GM19239 (cell line): ENCODE measurements at regions not wholly inside any gene's neighbourhood (a gene's known extent, or its start where the extent isn't known, plus 50 kb on each side); places are given as distances from the start of the nearest gene placed in this dataset.

Source experiments
- DNase-seq: peaks from one replicate; pipeline ENCODE4 v3.0.0; 2011; ENCODE audit warnings: low spot score; ENCODE audit not compliant: insufficient read length
- FAIRE-seq: peaks from 2 replicates; lab custom pipeline; 2011; peaks lifted over from hg19 to GRCh38; lab: Jason Lieb, UNC

DNA sequence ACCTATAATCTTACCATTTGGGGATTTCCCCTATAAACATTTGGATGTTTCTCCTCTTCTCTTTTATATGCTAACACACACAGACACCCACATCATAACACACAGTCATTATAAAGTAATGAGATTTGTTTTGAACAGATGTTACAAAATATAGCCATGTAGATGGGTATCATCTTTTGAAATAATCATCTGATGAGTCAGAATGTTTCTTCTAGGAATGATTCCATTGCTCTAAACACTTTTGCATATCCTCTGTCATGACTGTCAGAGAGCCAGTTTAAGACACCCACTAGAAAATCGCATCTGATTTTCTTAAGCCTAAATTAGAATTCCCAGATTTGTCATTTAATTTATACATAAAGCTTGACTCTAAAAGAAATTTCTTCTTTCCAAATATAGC, 442.6 kb downstream of the CMPK2 start:
- DNase-seq (no peak), FAIRE-seq (no peak)

DNA sequence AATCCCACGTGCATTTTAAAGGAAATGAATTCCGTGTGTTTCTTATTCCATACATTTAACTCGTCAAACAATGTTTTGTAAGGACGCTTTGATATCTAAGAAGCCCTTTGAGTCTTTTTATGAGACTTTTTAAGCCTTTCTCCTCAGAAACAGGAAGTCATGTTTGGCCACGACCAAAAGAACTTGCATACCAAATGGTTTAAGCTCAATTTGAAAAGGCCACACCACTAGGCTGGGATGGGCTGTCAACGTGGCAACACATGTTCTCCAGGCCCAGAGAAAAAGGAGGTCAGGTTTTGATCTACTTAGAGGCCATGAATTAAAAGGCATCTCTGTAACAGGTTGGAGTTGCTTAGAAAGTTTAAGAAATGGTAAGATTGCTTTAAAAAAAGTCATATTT, 441.8 kb downstream of the CMPK2 start:
- FAIRE-seq (no peak), DNase-seq (no peak)

DNA sequence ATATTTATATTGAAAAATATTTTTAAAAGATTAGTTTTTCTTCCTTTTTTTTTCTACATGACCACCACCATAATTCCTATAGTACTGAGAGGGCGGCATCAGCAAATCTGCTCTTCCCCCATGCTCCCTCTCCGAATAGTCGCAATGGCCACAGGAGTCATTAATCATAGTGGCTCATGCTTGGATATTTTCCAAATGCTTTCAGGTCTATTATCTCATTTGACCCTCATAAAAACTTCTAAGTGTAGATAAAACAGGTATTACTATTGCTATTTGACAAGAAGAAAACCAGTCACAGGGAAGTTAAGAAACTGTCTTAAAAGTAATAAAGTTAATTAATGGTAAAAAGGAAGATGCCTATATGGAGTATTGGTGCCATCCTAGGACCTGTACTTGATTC, 440.7 kb downstream of the CMPK2 start:
- DNase-seq: no peak
- no peak for FAIRE-seq

DNA sequence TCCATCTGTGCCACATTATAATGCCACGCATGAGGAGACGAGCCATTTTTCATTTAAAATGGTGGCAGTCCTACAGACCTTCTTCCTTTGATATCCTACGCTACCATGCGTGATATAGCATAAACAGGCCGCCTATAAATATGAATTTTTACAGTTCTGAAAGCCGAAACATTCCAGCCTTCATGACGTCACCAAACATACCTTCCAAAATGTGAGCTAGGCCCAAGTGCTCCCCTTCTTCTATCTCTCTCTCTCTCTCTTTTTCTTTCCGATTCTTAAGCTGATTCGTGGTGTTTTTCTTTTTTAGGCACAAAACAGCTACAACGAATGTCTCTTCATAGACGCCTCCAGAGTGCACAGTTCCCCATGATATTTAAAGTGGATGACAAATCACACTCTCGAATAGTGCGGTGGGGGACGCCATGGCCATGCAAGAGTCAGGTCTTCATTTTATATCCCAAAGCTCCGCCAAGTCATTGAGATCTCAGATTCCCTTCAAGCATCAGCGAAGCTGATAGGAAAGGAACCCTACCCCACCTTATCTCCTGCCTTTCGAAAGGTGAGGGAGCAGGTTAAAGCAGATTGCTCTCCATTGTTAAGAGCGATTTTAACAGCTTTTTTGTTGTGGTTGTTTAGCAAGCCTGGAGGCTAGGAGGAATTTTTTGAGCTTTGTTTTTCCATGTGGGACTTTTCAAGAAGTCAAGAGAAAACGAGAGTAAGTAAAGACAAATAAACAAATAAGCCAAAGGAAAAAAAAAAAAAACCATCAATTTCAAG, 436.3 kb downstream of the CMPK2 start:
- DNase-seq (no peak), FAIRE-seq (no peak)

DNA sequence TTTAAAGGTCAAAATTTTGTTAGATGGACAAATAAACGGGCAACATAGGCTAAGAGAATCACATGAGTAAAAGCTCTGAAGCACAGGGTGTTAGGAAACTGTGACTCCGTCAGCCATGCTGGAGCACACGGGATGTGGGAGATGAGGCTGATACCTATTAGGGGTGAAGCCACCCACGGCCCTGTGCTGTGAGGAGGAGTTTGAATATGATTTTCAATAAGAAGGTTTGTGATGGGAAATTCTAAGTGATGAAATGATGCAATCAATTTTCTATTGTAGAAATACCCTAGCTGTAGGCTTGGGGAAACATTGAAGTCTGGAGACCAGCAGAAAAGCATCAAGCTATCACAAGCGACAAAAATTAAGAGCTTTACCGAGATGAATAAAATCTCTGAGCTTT, 431.3 kb downstream of the CMPK2 start:
- no peak for FAIRE-seq
- no peak for DNase-seq

DNA sequence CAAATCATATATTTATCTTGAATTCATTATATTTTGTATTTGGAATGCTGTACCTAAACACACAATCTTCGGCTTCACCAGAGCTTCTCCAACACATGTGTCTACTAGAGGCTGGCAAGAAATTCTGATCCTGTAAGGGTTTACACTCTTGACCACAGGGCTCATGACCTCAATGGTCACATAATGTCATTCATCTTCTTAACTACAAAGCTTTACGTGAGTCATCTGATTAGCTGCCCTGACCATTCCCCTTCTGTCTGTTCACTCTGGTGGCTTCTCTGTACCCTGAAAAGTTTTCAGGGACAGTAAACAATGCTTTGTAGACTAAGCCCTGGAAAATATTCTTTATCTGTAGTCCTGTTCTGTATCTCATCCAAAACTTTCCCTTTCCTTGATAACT, 423.9 kb downstream of the CMPK2 start:
- no peak for DNase-seq
- FAIRE-seq: no peak

DNA sequence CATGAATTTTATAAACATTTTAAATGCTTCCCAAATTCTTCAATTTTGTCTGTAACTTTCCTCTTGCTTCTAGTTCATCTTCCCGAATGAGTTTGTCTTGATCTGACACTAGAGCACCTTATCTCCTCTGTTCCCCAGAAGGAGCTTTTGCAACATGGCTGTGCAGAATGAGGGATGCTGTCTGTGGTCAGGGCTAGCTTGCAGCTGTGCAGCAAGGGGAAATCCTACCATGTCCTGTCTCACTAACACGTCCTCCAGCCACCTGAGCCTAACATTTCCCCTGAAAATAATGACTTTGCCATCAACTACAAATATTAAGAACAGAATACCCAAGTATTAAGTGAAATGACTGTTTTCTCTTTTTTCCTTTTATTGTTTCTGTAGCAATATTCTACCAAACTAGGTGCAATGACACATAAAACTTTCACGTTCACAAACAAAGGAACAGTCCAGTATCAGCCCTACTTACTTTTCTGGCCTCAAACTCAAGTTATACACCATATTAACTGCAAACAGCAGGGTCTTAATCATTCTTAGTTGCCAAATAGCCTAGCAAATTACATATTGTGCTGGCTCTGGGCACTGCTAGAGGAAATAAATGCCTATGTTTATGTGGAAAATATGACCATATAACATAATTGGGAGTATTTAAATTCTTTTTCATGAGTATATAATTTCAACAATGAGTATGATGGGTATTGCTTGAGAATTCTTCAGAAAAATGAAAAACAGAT, 423.3 kb downstream of the CMPK2 start:
- FAIRE-seq (no peak), DNase-seq (no peak)

DNA sequence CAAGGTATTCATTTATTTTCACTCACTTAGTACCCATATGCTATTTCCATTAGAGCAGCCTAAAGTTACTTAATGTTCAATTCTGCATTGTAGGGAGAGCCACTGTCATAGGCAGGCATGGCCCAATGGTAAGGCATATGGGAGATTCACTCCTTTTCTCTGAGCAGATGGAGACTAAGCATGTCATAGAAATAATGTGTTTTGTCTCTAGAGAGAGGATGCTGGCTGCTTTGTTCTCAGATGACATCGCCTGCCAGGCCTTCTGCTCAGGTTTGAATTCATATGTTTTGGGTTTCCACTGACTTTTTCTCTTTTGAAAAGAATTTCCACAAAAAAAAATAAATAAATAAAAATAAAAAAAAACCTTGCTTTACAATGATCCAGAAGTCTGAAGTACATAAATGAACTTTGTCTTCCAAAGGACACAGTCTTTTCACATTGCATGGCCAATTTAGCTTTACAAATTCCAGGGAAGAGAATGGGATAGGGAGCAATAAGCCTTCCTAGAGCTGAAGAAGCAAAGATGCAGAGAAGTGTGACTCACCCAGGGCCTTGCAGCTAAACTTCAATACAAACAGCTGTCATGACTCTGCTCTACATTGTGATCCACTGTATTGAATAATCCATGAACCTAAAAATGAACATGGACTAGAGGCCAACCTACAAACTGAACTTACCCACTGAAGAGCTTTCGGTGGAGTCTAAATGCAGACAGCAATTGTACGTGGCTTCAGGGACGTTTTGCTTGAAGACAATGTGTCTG, 422.5 kb downstream of the CMPK2 start:
- no peak for FAIRE-seq

DNA sequence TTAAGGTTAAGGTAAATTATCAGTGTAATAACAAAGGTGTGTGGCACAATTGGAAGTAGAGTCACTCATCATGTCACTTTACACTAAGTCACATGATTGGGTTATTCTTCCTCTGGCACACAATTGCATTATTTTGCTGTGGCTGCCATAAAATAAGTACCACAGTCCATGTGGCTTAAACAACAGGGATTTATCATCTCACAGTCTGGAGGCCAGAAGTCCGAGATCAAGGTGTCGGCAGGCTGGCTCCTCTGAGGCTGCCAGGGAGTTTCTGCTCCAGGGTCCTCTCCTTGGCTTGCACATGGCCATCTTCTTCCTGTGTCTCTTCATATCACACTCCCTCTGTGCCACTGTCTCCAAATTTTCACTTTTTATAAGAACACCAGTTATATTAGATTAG, 421.2 kb downstream of the CMPK2 start:
- no peak for FAIRE-seq
- DNase-seq: no peak

More for the DNA sequence above, 422.5 kb downstream of the CMPK2 start:
- no peak for DNase-seq

DNA sequence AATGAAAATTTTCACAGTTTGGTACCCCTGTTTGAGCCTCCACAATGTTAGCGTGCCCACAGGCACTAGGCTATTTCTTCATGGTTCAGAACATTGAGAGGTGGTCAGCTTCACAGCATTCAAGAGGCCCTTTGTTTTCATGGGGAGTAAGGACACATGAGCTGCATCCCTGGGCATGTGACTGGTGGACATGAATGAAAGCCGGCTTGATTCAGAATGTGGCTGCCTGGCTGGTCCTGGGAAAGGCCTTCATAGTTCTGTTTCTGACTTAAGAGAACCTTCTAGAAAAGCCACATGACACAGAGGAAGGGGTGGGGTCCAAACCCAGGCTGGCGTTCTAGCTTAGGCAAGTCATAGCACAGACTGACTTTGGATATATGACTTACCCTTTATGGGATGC, 420.6 kb downstream of the CMPK2 start:
- no peak for DNase-seq

DNA sequence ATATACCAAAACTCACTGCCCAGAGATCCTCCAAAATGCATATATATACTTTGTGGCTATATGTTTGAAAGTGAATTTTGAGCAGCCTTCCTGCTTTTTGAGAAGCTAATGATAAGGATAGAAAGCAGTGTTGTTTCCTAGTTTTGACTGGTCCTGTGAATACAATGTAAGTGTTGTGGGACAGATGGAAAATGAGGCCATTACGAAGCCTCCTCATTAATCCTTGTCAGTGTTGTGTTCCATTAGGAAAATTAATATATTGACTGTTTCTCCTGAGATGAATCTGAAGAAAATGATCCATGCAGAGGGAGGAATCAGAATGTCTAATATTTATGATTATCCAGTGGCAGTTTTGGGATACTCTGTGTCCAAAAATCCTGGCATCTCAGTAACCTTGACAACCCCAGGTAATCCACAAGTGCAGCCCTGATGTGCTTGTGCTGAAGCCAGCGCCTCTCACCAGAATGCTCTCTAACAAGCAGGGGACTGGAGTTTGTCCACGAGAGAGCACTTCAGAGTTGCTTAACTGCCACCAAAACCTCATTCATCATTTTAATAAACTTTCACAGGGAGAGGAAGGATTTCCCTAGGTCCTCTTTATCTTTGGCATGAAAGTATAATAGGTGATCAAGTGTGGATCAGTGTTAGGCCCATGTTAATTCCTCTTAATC, 418.6 kb downstream of the CMPK2 start:
- no peak for FAIRE-seq
- no peak for DNase-seq

More for the DNA sequence above, 420.6 kb downstream of the CMPK2 start:
- FAIRE-seq: no peak

DNA sequence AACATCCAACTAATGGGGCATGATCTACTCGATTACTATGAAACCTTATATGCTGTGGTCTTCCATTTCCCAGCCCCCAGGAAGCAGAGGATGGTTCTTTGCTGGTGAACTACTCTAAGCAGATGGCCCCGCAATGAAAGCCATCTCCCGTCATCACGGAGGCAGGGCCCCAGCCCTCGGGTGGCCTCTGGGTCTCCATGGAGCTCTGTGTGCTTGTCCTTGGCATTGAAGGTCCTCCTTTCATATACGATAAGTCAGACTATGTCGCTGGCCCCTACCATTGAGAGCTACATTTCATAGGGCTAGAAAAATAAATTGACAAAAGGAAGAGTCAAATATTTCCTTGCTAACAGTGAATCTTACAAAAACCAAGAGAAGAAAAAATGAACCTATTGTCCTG, 416.8 kb downstream of the CMPK2 start:
- FAIRE-seq: no peak
- DNase-seq: no peak

DNA sequence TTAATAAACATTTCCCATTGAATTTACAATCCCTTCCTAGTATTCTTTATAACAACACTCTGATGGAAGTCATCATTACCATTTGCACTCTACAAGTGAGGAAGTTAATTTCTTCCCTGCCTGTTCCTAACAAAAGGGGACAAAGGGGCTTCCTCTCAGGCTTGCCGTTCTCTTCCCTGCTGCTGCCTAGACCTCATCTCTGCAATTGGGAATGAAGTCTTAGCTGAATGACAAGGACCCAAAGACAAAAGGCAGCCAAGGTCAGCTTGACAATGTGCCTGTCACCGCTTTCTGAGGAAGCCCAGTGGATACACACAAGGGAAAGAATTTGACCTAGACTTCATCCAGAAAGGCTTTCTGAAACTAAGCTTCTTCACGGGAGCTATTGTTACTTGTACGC, 416.4 kb downstream of the CMPK2 start:
- FAIRE-seq (no peak), DNase-seq (no peak)

DNA sequence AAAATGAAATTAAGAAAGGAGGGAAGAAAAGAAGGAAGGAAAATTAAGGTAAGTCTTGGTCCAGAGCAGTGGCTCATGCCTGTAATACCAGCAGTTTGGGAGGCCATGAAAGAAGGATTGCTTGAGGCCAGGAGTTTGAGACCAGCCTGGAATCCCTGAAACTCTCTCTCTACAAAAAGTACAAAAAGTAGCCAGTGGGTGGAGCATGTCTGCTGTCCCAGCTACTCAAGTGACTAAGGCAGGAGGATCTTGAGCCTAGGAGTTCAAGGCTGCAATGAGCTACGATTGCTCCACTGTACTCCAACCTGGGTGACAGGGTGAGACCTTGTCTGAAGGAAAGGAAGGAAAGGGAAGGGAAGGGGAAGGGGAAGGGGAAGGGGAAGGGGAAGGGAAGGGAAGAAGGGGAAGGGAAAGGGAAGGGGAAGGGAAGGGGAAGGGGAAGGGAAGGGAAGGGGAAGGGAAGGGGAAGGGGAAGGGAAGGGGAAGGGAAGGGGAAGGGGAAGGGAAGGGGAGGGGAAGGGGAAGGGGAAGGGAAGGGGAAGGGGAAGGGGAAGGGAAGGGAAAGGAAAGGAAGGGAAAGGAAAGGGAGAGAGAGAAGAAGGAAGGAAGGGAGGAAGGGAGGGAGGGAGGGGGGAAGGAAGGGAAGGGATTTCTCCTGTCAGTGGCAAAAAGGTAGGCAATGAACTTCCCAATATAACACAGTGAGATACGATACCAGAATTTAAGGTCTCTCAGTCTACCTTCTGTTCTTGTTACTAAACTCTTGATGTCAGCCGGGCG, 412.8 kb downstream of the CMPK2 start:
- DNase-seq (no peak), FAIRE-seq (no peak)

DNA sequence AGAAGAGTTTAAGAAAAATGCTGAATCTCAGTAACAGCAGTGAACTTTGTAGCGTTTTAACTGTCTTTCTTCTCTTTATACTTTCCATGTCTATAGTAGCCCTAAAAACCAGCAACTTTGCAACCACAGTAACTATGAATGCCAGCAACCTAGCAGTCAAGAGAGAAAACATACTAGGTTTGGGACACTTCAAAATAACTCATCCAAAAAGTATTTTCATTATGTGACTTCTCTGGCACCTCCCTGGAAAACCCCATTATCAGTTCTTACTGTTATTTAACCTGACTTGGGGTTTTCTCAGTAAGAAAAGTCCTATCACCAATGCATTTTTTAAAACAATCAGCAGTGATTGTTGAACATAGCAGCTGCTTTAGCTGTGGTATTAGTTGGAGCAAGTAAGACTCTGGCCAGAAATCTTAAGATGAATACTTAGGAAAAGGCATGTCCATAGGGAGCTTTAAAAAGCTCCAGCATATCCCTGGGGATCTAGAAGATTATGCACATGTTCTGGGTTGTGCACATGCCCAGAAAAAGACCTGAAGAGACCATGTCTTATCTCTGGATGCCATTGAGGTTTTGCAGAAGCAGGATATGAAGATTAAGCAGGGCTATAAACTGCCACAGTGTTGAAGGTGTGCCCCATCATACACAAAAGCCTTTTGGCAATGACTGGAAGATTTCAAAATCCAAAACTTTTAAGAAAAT, 411.3 kb downstream of the CMPK2 start:
- FAIRE-seq (no peak), DNase-seq (no peak)

DNA sequence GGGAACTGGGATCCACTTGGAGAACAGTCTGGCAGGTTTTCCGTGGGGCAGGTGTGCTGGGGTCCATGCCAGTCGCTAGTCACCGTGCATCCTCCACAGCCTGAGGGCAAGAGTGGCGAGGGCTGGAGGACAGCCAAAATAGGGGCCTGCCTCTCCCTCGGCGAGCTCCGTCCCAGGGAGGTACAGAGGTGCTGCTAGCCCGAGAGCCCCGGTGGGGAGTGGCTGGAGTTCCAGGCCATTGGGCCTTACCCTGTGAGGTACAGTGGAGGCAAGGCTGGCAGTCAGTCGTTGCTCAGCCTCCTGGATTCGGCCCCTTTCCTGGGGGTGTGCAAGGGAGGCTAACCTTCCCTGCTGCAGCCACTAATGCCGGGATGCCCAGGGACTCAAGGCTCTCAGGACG, 406.6 kb downstream of the CMPK2 start:
- DNase-seq (no peak), FAIRE-seq (no peak)

DNA sequence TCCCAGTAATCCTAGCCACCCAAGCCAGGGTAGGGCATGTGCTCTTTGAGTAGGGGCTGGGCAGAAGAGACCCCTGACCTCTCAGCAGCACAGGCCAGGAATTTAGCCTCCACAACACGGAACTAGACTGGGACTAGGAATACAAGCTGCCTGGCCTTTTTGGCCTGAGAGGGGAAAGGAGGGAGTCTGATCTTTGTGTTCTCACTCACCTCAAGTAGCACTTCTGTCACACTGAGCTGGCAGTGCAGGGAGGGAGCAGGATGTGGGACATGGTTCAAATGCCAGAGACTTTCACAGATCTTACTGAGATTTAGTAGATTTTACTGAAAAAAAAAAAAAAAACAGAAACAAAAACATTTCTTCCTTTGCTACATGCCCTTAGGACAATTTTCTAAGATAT, 395.2 kb downstream of the CMPK2 start:
- no peak for DNase-seq
- FAIRE-seq: no peak

DNA sequence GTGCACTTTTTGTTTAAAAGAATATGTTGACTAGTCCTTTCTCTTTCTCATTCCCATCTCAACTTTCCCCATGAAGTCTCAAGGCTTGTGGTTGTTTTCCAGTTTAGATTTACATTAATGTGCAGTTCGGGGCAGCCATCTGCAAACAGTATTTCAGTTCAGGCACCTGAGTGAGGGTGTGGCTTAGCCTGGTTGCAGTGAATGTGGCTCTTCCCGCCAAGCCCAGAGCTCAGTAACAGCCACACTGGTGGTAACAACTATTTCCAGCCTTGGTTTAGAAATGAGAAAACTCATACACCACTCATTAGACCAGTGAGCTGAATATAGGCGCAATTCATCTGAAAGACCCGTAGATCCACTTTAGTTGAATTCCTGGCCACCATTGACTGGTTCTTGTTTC, 394.3 kb downstream of the CMPK2 start:
- FAIRE-seq: no peak

More for the DNA sequence above, 394.3 kb downstream of the CMPK2 start:
- DNase-seq: no peak
